Retinal pigment epithelial cell (primary cell): ENCODE measurements at regions not wholly inside any gene's neighbourhood (a gene's known extent, or its start where the extent isn't known, plus 50 kb on each side); places are given as distances from the start of the nearest gene placed in this dataset.
"Not testable (repeated sequence)": the region's sequence is repeated elsewhere in the genome, so short reads cannot be mapped to it uniquely, and the experiment has no call there.

Source experiments
- DNase-seq: peaks from one replicate; pipeline ENCODE4 v3.0.0-alpha.2; 2010; ENCODE audit warnings: low read depth
- H3K4me3 ChIP-seq: 2 replicates; pipeline ENCODE4 v1.5.1; 2011; ENCODE audit warnings: mild to moderate bottlenecking, low read length, control low read depth, moderate library complexity
- TF ChIP-seq, protein P1 (sequence below): conservative IDR thresholded peaks from 2 replicates; pipeline ENCODE4 v1.5.1; 2011; ENCODE audit warnings: low read depth, low read length, control low read depth, inconsistent platforms

DNA sequence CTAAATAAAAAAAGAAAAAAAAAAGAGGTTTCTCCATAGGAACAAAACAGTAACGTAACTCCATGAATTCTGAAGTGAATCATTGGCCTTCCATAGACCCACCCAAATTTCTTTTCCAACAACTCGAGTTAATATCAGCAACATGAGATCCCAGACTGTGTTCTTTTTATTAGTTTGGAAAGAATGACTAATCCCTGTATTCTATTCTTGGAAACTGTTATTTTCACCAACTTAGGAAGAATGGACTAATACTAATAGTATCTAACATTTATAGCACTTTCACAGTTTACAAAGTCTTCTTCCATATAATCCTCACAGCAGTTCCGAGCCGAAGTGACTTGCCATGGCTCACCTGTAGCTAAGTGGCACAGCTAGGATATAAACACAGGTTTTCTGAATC is 72.7 kb upstream of the SLC4A7 start:
- TF ChIP-seq, protein P1, sequence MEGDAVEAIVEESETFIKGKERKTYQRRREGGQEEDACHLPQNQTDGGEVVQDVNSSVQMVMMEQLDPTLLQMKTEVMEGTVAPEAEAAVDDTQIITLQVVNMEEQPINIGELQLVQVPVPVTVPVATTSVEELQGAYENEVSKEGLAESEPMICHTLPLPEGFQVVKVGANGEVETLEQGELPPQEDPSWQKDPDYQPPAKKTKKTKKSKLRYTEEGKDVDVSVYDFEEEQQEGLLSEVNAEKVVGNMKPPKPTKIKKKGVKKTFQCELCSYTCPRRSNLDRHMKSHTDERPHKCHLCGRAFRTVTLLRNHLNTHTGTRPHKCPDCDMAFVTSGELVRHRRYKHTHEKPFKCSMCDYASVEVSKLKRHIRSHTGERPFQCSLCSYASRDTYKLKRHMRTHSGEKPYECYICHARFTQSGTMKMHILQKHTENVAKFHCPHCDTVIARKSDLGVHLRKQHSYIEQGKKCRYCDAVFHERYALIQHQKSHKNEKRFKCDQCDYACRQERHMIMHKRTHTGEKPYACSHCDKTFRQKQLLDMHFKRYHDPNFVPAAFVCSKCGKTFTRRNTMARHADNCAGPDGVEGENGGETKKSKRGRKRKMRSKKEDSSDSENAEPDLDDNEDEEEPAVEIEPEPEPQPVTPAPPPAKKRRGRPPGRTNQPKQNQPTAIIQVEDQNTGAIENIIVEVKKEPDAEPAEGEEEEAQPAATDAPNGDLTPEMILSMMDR = no peak
- no peak for DNase-seq
- H3K4me3 ChIP-seq = no peak overlapping the region

GRCh38 chr3:27554706-27555105 is 70.5 kb upstream of the SLC4A7 start:
- no peak overlapping the region for H3K4me3 ChIP-seq
- no peak for DNase-seq
- TF ChIP-seq, protein P1 = no peak

DNA sequence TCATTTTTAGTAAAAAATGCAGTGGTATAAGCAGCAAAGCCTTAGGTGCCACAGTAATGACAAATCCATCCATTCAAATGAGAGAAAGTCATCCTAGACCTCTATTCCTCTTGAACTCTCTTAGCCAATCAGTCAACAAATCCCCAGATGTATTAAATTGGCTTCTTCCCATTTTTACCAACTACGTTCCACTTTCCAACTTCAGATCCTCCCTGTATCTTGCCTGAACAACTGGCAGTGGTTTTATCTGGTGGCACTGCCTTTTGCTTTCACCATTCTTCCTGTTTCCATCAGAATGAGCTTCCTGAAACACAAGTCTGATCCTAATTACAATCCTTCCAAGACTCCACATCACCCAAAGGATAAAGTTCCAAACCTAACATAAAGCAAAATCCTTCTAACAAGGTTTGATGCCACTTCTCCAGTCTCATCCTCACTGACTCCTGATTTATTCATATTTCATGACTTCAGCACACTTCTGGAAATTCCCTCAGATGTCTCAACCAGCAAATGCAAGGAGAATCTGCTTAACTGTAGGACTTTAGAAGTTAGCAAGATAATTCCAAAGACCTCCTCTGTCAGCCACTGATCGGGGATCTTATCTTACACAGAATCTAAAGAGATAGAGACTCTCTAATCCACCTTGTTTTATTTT is 69.8 kb upstream of the SLC4A7 start:
- no peak for DNase-seq
- TF ChIP-seq, protein P1 = no peak
- H3K4me3 ChIP-seq = no peak overlapping the region

DNA sequence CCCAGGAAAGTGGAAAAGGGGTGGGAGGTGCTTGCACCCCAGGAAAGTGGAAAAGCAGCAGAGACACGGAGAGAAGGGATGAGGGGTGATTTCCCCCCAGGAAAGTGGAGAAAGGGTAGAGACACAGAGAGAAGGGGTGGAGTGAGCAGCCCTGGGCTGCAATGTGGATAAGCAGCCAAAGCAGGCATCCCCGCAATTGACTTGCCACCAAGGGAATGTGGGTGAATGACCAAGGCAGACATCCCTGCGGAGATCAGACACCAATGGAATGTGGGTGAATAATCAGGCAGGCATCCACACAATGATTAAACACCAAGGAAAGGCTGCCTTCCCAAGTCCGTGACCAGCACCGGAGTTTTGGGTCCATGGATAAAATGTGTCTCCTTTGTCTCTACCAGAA is 68.5 kb upstream of the SLC4A7 start:
- not testable (repeated sequence) for DNase-seq, H3K4me3 ChIP-seq

DNA sequence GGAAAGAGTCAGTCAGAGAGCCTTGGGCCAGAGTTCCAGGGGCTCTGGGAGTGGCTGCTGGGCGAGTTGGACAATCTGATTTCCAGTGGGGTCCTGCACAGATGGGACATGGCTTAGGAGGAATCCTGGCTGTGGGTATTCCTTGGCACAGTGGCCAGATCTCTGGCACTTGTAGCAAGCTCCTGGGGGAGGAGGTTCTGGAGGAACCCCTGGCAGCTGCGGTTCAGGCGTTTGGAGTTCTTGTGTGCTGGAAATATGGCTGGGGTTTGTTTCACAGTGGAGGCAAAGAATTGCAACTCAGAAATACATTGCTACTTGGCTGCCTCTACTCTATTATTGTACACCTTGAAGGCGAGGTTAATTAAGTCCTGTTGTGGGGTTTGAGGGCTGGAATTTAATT is 67.2 kb upstream of the SLC4A7 start:
- not testable (repeated sequence) for H3K4me3 ChIP-seq, DNase-seq

DNA sequence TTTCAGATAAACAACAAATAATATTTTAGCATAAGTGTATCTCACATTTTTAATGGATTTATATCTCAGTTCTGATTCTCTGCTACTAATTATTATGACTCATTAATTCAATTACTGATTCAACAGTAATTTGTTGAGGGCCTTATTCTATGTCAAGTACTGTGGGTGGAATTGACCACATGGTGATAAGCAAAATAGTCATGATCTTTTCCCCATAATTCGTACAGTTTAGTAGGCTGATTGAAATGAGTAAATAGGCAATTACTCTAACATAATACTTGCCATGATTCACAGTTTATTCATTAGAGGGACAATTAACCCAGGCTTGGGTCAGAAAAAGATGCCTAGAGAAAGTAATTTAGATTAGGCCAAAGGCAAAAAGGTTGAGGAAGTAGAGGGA is 60.9 kb upstream of the SLC4A7 start:
- no peak overlapping the region for H3K4me3 ChIP-seq
- TF ChIP-seq, protein P1 = no peak
- no peak for DNase-seq

- no peak for DNase-seq
- TF ChIP-seq, protein P1 = no peak
- H3K4me3 ChIP-seq = no peak overlapping the region
Measured at GRCh38 chr3:27544372-27544865, 60.2 kb upstream of the SLC4A7 start.

- H3K4me3 ChIP-seq = no peak overlapping the region
- no peak for DNase-seq
- TF ChIP-seq, protein P1 = no peak
Measured at GRCh38 chr3:27542476-27542875, 58.3 kb upstream of the SLC4A7 start.
